ENCODE measurements at regions not wholly inside any gene's neighbourhood (a gene's known extent, or its start where the extent isn't known, plus 50 kb on each side); places are given as distances from the start of the nearest gene placed in this dataset.

DNA sequence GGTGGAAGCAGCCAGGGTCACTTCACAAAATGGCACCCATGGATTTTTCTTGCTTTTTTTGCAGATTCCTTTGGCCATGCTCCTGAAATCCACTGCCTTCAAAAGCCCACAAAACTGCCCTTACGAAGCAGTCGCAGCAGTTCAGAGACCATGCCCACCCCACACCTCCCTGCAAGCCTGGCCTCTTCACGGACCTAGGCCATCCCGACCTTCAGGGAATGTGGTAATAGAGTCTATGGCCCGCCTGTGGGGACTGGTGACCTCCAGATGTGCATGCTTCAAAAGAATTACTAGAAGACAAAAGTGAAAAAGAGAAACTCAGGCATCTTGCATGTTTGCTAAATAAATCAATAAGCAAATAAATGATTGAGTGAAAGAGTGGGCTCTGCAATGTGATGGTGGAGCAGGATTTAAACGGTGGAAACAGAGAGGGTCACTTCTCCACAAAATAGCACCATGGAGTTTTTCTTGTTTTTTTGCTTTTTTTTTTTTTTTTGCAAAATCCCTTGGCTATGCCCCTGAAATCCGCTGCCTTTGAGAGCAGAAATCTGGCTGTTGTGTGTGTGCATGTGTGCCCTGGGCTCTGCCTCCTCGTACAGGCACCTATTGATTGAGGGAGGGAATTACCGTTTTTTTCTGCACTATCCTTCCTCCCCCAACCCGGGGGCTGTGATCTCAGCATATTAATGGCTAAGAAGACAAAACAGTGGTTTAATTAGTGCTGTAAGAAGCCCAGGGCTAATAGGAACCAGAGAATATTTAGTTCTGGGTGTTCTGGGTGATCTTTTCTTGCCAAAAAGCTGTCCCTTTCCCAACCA is 107.4 kb downstream of the PXDC1 start:
- TF ChIP-seq, protein P1, sequence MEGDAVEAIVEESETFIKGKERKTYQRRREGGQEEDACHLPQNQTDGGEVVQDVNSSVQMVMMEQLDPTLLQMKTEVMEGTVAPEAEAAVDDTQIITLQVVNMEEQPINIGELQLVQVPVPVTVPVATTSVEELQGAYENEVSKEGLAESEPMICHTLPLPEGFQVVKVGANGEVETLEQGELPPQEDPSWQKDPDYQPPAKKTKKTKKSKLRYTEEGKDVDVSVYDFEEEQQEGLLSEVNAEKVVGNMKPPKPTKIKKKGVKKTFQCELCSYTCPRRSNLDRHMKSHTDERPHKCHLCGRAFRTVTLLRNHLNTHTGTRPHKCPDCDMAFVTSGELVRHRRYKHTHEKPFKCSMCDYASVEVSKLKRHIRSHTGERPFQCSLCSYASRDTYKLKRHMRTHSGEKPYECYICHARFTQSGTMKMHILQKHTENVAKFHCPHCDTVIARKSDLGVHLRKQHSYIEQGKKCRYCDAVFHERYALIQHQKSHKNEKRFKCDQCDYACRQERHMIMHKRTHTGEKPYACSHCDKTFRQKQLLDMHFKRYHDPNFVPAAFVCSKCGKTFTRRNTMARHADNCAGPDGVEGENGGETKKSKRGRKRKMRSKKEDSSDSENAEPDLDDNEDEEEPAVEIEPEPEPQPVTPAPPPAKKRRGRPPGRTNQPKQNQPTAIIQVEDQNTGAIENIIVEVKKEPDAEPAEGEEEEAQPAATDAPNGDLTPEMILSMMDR (conservative IDR thresholded peaks at IDR 0.05; ENCODE audit: low read depth, low read length) = no peak
- H3K4me3 ChIP-seq (ENCODE audit: low read depth, low read length) = no peak overlapping the region
- no peak for DNase-seq (ENCODE audit: low read depth)

DNA sequence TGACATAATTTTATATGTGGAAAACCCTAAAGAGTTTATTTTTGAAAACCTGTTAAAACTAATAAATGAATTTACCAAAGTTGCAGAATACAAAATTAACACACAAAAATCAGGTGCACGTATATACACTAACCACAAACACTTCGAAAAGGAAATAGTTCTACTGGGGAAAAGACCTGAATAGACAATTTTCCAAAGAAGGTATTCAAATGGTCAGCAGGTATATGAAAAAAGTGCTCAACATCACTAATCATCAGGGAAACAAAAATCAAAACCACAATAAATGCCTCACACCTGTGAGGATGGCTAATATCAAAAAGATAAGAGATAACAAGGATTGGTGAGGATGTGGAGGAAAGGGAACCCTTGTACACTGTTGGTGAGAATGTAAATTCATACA is 110.6 kb downstream of the PXDC1 start:
- TF ChIP-seq, protein P1 (conservative IDR thresholded peaks at IDR 0.05; ENCODE audit: low read depth, low read length) = no peak
- H3K4me3 ChIP-seq (ENCODE audit: low read depth, low read length) = no peak overlapping the region
- DNase-seq (ENCODE audit: low read depth) = no peak

DNA sequence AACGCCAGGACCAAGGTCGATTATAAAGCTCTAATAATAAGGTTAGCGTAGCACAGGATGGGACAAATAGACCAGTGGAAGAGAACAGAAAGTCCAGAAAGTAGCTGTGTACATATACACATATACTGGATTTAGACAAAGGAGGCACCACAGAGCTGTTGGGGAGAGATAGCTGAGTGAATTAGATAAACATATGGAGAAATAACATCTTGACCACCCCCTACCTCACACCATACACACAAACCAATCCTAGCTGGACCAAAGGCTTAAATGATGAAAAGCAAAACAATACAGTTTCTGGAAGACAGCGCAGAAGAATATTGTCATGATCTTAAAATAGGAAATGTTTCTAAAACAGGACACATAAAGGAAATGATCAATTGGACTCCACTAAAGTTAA is 112.9 kb downstream of the PXDC1 start:
- TF ChIP-seq, protein P1 (conservative IDR thresholded peaks at IDR 0.05; ENCODE audit: low read depth, low read length) = no peak
- no peak for DNase-seq (ENCODE audit: low read depth)
- H3K4me3 ChIP-seq (ENCODE audit: low read depth, low read length) = no peak overlapping the region

DNA sequence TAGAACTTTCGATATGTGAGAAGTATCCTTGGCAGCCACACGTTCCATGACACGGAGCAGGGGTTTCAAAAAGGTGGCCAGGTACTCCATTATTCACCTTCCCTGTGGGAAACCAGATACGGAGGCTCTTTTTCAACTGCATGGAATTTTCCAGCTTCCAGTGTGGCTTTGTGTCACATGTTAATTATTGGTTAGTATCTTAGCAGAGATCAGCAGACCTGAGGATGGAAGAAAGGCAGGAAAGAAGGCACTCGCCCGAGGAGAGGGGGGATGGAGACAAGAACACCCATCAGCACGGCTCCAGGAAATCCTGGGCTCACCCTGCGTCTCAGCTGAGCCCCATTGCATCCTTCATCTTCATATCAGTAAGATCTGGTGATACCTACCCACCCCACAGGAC is 115.5 kb downstream of the PXDC1 start:
- TF ChIP-seq, protein P1 (conservative IDR thresholded peaks at IDR 0.05; ENCODE audit: low read depth, low read length) = no peak
- H3K4me3 ChIP-seq (ENCODE audit: low read depth, low read length) = no peak overlapping the region
- no peak for DNase-seq (ENCODE audit: low read depth)

DNA sequence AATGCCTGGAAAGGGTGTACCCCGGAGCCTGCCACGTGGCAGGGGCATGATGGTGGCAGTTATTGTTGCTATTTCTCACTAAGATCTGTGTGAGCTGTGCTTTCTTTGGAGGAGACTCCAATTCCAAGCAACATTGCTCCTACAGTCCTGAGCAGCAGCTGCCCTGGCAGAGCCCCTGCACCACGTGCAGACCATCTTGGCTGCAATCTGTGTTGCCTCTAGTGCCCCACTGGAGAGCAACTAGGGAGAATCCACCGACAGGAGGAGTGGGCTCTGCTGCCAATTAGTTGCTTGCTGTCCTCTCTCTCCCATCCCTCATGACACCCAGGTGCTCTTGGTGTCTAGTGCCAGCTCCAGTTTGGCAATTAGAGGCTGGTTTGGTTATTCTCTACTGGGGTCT is 116.0 kb downstream of the PXDC1 start:
- H3K4me3 ChIP-seq (ENCODE audit: low read depth, low read length) = no peak overlapping the region
- TF ChIP-seq, protein P1 (conservative IDR thresholded peaks at IDR 0.05; ENCODE audit: low read depth, low read length) = no peak
- no peak for DNase-seq (ENCODE audit: low read depth)

DNA sequence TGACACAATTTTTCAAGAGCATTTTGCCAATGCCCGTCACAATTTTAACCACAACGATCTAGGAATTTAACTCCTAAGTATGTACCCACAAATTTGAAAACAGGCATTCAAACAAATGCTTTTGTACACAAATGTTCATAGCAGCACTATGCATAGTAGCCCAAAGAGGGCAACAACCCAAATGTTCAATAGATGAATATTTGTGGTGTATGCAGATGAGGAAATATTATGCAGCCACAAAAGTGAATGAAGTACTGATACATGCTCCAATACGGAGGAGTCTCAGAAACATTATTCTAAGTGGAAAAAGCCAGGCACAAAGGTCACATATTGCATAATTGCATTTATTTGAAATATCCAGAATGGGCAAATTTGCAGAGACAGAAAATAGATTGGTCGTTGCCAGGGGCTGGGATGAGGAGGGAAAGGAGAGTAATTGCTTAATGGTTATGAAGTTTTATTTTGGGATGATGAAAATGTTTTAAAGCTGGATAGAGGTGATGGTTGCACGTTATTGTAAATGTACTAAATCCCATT is 117.2 kb downstream of the PXDC1 start:
- H3K4me3 ChIP-seq (ENCODE audit: low read depth, low read length) = no peak overlapping the region
- DNase-seq (ENCODE audit: low read depth) = no peak
- TF ChIP-seq, protein P1 (conservative IDR thresholded peaks at IDR 0.05; ENCODE audit: low read depth, low read length) = no peak

DNA sequence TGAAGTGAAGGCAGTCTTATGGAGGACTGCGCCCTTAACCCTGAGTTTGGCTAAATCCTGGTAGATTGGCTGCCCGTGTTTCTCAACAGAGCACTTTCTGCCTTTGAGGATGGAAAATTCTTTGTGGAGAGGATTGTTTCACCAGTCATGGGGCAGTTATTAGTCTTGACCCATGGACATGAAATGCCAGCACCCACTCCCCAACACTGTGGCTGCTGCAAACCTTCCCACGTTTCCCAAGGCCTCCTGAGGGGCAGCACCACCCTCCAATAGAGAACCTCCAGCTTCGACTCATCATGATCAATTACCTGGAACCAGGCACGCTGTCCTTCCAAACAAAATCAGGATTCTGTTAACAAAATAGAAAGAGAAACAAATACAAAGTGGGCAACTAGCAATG is 117.8 kb downstream of the PXDC1 start:
- TF ChIP-seq, protein P1 (conservative IDR thresholded peaks at IDR 0.05; ENCODE audit: low read depth, low read length) = no peak
- DNase-seq (ENCODE audit: low read depth) = no peak
- no peak overlapping the region for H3K4me3 ChIP-seq (ENCODE audit: low read depth, low read length)
